ENCODE measurements at regions not wholly inside any gene's neighbourhood (a gene's known extent, or its start where the extent isn't known, plus 50 kb on each side); places are given as distances from the start of the nearest gene placed in this dataset.
"Not testable (repeated sequence)": the region's sequence is repeated elsewhere in the genome, so short reads cannot be mapped to it uniquely, and the experiment has no call there.

- H3K14ac ChIP-seq (replicated peaks; ENCODE audit: low read depth, low read length); dilution Hi-C loops (cut with HindIII; ENCODE audit: low sequenced_read_pairs, unreplicated experiment); H3K9ac ChIP-seq (ENCODE audit: low read depth, low read length); H2BK15ac ChIP-seq (ENCODE audit: low read depth, low read length); CTCF ChIA-PET; H3K79me1 ChIP-seq (ENCODE audit: low read depth in 1 of 2, low read length in 2 of 2); H2BK120ac ChIP-seq (ENCODE audit: low read depth, low read length); H3K4ac ChIP-seq (ENCODE audit: low read depth, low read length); H2BK5ac ChIP-seq (ENCODE audit: low read depth, low read length, poor library complexity, severe bottlenecking); H4K8ac ChIP-seq (ENCODE audit: low read depth in 2 of 2, low read length in 2 of 2); H3K27ac ChIP-seq (ENCODE audit: insufficient read depth, low read length); H2BK20ac ChIP-seq (ENCODE audit: low read depth, low read length); ATAC-seq (ENCODE audit: low read depth); in situ Hi-C loops (cut with MboI; ENCODE audit: low sequenced_read_pairs); H3K36me3 ChIP-seq (ENCODE audit: control insufficient read depth, insufficient read depth, low read length); H3K4me1 ChIP-seq (ENCODE audit: control insufficient read depth, insufficient read depth, low read length); H3K18ac ChIP-seq (ENCODE audit: low read depth, low read length); H2AK9ac ChIP-seq (replicated peaks; ENCODE audit: low read depth, low read length, poor library complexity); H3K27me3 ChIP-seq (ENCODE audit: control insufficient read depth, insufficient read depth, low read length); BruUV-seq (replicated peaks); H2AK5ac ChIP-seq (ENCODE audit: low read depth, low read length); H3K23ac ChIP-seq (ENCODE audit: low read depth, low read length); H3K9me1 ChIP-seq (ENCODE audit: insufficient read depth, low read length); H4K91ac ChIP-seq (ENCODE audit: insufficient read depth, low read depth, low read length); H3K4me2 ChIP-seq (ENCODE audit: low read depth, low read length); H2AFZ ChIP-seq (replicated peaks; ENCODE audit: low read length, poor library complexity); H3K56ac ChIP-seq (ENCODE audit: extremely low read depth, insufficient read depth, low read length); DNase-seq; intact Hi-C loops (cut with micrococcal nuclease); H4K20me1 ChIP-seq (ENCODE audit: insufficient read depth, low read length); H3K9me3 ChIP-seq (ENCODE audit: control insufficient read depth, insufficient read depth, low read length); H4K5ac ChIP-seq (ENCODE audit: low read depth, low read length); H3K4me3 ChIP-seq (ENCODE audit: insufficient read depth, low read depth, low read length): not testable (repeated sequence)
- no CpG with 5 or more reads among the region's 1 CpG for WGBS, 2 experiments (ENCODE audit: extremely low coverage in 2 of 2, insufficient read length in 1 of 2)
- POLR2A ChIA-PET (ENCODE audit: unreplicated experiment): interaction anchor here (0.6 kb wide), 1 partner anchor 10 kb away, joined by 3 read pairs; no protein-coding TSS in a partner anchor
These were observed 113.6 kb downstream of the ZIC1 start for GRCh38 chr3:147522780-147523179.

Measured in IMR-90 (cell line).